NCI-H2196 (cell line): ENCODE measurements at regions not wholly inside any gene's neighbourhood (a gene's known extent, or its start where the extent isn't known, plus 50 kb on each side); places are given as distances from the start of the nearest gene placed in this dataset.
"Not testable (repeated sequence)": the region's sequence is repeated elsewhere in the genome, so short reads cannot be mapped to it uniquely, and the experiment has no call there.

Experiments
- DNase-seq: peaks from one replicate; lab custom pipeline; 2025; ENCODE audit not compliant: unreplicated experiment; lab: John Stamatoyannopoulos, UW

DNA sequence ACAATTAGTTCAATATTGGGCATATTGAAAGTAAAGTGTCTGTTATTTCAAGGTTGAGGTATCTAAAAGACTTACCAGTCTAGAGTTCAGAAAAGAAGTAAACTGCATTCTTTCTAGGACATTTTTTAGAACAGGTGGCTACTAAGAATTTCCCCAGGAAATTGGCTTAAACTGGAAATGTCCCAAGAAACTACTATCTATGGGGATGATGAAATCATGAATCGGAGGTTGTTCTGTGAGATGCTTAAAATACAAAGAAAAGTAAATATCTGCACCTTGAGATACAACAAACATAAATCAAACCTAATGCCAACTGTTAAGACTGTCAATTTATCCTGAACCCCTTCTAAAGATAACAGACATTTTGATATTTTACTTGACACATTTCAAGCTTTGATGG lies 226.5 kb upstream of the NREP start:
- no peak for DNase-seq

DNA sequence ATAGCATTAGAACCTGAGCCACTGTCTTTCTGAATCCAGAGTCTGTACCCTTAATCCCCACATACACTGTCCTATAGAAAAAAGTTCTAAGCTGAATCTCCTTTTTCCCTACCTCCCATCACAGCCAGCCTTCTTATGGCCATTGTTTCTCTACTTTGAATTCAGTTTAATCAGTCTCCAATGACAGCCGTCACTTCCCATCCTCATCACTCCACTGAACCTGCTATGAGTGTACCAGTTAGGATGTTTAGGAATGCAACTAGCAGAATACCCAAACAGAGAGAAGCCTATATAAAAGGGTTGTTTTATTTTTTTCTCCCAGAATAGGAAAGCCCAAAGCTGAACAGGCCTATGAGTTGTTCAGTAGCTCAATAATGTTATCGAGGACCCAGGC lies 220.4 kb upstream of the NREP start:
- no peak for DNase-seq

DNA sequence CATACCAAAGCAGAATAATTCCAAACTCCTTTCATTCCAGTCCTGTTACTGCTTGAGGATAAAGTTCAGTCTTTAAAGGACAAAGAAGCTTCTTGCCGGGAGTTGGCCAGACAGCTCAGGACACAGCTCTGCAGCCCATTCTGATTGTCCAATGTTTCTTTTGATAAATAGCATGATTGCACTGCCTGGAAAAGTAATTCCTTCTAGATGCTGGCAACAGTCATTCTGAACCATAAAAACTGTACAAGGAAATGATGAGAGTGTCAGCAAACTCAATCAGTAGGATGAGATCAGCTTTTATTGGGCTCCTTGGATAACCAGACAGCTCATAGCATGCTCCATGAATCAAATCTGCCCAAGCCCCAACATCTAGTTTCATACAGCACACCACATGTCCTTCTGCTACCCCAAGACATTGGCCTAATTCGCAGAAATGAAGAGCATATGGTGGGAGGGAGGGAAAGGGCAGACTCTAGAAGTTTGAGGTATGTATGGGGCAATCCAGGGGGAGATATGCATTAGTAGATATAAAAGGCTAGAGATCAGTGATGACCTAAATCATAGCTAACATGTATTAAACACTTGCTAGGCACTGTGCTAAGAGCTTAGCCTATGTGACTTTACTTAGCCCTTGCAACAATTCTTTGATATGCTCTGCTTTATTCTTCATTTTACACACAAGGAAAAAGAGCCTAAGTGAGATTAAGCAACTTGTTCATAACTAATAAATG lies 219.9 kb upstream of the NREP start:
- DNase-seq = no peak

GRCh38 chr5:111975133-111975532 lies 218.1 kb upstream of the NREP start:
- DNase-seq = no peak

GRCh38 chr5:111973961-111974360 lies 217.0 kb upstream of the NREP start:
- DNase-seq = no peak

GRCh38 chr5:111972548-111972947 lies 215.6 kb upstream of the NREP start:
- DNase-seq = no peak

DNA sequence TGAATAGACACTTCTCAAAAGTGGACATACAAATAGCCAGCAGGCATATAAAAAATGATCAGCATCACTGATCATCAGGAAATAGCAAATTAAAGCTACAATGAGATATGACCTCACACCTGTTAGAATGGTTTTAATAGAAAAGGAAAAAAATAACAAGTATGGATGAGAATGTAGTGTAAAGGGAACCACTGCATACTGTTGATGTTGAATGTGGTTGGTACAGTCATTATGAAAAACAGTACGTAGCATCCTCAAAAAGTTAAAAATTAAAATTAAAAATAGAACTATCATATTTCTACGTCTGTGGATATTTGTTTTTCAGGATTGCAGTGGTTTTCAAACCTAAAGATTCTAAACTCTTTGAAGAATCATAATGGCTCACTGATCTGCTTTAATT lies 215.1 kb upstream of the NREP start:
- DNase-seq = no peak

- DNase-seq = no peak
These were observed 211.5 kb upstream of the NREP start for GRCh38 chr5:111968459-111968858.

DNA sequence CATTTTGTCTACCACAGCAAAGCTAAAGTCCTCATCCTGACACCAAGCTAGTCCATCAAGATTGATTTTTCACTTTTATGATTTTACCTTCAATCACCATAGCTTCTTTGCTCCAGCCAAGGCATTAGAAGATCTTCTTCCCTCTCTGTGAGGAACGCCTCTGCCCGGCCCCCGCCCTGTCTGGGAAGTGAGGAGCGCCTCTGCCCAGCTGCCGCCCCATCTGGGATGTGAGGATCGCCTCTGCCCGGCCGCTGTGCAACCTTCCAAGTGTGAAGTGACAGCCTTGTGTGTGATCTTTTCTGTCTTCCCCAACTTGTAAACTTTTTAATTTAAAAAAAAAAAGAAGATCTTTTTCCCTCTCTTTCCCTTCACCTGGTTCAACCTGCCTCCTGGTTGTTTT lies 210.5 kb upstream of the NREP start:
- DNase-seq = no peak

- DNase-seq = no peak
These were observed 209.3 kb upstream of the NREP start for GRCh38 chr5:111966290-111966689.

DNA sequence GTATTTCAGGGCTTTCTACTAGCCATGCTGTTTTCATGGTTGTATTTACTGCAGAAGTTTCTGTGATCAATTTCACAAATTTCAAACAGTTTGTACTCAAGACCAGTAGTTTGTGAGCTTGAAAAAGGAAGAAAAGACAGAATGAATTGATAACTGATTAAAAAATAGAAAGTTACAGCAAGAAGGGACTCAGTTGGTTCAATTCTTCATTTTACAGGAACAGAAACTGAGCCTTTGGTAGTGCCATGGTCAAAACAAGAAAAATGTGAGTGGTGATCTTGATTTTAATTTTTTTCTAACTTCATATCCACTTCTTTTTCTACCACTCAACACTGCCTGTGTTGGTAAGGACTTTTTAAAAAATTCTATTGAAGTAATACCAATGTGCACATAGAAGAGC lies 206.6 kb upstream of the NREP start:
- no peak for DNase-seq

GRCh38 chr5:111962906-111963305 lies 205.9 kb upstream of the NREP start:
- DNase-seq = no peak

- DNase-seq = no peak
These were observed 204.9 kb upstream of the NREP start for GRCh38 chr5:111961862-111962261.

DNA sequence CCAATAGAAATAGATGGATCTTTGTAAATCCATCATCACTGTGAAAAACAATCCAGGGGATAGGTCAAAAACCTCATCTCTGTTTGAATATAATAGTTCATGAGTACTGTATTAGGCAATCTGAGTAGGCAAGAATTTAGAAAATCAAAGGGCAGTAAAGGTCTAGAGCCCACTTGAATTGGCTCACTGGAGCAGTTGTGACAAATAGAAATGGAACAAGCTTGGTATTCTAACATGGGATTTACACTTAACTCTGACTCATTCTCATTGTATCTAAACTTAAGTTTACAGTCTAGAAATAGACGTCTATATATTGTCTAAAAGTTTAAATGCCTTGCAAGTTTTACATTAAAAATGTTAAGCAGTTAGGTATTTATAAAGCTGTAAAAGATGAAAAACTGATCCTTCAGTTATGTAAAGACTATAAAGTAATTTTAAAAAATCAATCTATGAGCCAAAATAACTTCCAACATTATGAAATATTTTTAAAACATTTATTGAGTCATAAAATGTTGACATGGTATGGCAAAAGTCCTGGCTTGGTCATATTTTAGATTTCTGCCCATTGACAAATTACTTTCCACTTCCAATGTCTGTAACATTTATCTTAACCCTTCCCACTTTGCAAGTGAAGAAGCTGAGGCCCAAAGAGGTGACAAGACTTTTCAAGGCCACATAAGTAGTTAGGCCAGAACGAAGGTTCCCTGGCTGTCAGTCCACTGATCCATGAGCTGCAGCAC lies 203.7 kb upstream of the NREP start:
- no peak for DNase-seq

- no peak for DNase-seq
These were observed 201.9 kb upstream of the NREP start for GRCh38 chr5:111958851-111959250.

DNA sequence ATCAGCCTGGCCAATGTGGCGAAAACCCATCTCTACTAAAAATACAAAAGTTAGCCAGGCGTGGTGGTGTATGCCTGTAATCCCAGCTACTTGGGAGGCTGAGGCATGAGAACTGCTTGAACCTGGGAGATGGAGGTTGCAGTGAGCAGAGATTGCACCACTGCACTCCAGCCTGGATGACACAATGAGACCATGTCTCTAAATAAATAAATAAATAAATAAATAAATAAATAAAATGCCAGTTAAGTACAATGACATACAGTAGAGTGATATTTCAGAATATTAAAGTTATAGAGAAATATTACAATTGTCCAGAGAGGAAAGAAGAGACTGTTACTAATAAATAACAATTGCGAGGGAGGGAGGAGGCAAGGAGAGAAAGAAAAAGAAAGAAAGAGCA lies 199.8 kb upstream of the NREP start:
- not testable (repeated sequence) for DNase-seq

DNA sequence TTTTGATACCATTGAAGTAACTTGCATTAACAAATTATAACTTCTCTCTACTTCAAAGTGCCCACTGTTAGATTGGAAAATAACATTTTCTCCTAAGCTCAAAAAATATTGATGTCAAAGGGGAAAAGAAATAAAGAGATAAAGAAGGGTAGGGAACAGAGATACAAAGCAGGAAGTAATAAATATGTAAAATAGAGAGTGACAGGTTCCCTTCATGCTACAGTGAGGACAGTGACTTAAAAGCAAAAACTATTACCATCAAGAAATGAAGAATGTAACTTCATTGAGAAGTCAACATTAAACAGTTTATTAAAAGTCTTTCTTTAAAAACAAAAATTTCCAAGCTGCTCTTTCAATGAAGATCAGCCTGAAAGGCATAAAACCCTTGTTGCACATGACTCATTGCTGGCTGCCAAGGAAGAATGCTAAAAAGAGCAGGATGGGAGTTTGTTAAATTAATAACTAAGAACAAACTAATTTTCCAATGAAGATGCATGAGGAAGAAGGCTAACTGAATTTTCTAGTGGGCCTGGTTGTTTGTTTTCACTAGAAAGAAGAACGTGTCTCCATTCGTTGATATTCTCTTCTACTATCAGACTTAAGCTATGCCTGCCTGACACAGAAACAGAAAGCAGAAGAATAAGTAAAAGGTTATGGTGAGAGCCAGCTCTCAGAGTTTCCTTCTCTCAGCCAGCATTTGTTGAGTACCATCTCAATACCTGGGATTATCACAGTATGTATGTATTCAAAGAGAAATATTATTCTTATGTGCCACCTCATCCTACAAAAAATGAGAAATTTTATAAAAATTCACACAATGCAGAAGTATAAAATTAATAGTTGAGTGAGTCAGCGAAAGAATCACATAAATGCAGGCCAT lies 197.8 kb upstream of the NREP start:
- no peak for DNase-seq

- DNase-seq = no peak
These were observed 196.5 kb upstream of the NREP start for GRCh38 chr5:111953351-111954127.

- no peak for DNase-seq
These were observed 195.6 kb upstream of the NREP start for GRCh38 chr5:111952555-111952954.

DNA sequence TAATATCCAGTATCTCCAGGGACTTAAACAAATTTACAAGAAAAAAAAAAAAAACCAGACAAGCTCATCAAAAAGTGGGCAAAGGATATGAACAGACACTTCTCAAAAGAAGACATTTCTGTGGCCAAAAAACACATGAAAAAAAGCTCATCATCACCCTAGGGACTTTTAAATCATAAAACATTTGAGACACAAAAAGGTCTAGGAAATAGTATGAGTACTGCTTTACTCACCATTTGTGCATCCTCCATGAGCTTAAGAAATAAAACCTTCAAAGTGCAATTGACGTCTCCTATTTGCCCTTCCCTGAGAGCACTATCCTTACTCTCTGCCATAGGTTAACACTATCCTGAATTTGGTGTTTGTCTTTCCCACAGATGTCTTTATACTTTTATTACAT lies 193.7 kb upstream of the NREP start:
- no peak for DNase-seq
